Ascending aorta (tissue), 2 donors: ENCODE measurements at regions not wholly inside any gene's neighbourhood (a gene's known extent, or its start where the extent isn't known, plus 50 kb on each side); places are given as distances from the start of the nearest gene placed in this dataset.

Experiments
- DNase-seq, 2 donors: peaks; one replicate each; pipeline ENCODE4 v3.0.0-alpha.2; 2019; ENCODE audit warnings: low spot score in 2 of 2
- H3K27ac ChIP-seq, 2 donors: fragments of 200-600 bp; sonication (generic); one replicate each; pipeline ENCODE4 v1.5.1; 2016 to 2017; ENCODE audit warnings: mild to moderate bottlenecking in 1 of 2
- H3K27me3 ChIP-seq: fragments of 200-600 bp; sonication (generic); one replicate; pipeline ENCODE4 v1.5.1; 2017
- H3K36me3 ChIP-seq, 2 donors: fragments of 200-600 bp; sonication (generic); one replicate each; pipeline ENCODE4 v1.5.1; 2016
- H3K4me1 ChIP-seq, 2 donors: fragments of 200-600 bp; sonication (generic); one replicate each; pipeline ENCODE4 v1.5.1; 2016 to 2017; ENCODE audit warnings: mild to moderate bottlenecking in 1 of 2
- H3K4me3 ChIP-seq, 2 donors: fragments of 200-600 bp; sonication (generic); one replicate each; pipeline ENCODE4 v1.5.1; 2016 to 2017; ENCODE audit warnings: mild to moderate bottlenecking in 1 of 2
- H3K9me3 ChIP-seq, 2 donors: fragments of 200-600 bp; sonication (generic); one replicate each; pipeline ENCODE4 v1.5.1; 2016
- intact Hi-C: fragments of 100-400 bp; cut with DNase I; formaldehyde crosslinking; loops from one replicate; pipeline ENCODE4 v1.15.1; 2023
- TF ChIP-seq, protein P1 (sequence below), 3 experiments: fragments of 200-600 bp in 2 of 3; fragments of 450-650 bp in 1 of 3; sonication (generic) in 2 of 3; IDR thresholded peaks; one replicate each; pipeline ENCODE4 v1.5.1; 2016 to 2019; ENCODE audit warnings: antibody characterized with exemption in 3 of 3, mild to moderate bottlenecking in 1 of 3, moderate library complexity in 1 of 3

DNA sequence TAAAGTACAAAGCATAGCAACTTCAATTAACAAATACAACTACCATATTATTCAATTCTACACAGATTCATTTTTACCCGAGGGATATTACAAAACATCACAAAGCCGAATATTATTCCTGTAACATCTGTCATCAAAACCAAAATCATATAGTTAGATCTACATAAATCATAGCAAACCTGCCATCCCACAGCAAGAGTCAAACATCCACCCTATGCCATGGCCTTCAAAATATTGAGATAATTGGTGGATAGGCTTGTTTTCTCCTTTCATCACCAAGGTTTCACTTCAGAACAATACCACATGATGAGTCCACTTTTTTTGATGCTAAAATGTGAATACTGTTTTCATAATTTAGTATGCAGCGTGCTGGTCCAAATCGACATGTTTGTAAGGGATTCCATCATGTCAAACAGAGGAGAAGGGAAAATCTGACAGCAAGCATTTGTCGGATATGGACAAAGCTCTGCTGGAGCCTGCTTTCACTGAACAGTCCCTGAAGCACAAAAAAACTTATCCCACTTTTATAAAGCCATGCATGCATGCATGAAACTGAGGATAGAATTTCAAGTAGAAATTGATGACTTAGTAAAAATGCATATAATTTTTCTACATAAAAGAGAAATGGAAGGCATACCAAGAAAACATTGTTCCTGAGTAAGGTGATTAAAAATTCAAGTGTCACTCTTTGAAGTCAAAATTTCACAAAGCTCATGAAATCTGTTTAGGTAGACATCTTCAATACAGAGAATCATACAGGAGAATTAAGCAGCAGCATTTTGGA is 494.1 kb downstream of the HACE1 start:
- intact Hi-C loops = no loop called here
- TF ChIP-seq, protein P1, sequence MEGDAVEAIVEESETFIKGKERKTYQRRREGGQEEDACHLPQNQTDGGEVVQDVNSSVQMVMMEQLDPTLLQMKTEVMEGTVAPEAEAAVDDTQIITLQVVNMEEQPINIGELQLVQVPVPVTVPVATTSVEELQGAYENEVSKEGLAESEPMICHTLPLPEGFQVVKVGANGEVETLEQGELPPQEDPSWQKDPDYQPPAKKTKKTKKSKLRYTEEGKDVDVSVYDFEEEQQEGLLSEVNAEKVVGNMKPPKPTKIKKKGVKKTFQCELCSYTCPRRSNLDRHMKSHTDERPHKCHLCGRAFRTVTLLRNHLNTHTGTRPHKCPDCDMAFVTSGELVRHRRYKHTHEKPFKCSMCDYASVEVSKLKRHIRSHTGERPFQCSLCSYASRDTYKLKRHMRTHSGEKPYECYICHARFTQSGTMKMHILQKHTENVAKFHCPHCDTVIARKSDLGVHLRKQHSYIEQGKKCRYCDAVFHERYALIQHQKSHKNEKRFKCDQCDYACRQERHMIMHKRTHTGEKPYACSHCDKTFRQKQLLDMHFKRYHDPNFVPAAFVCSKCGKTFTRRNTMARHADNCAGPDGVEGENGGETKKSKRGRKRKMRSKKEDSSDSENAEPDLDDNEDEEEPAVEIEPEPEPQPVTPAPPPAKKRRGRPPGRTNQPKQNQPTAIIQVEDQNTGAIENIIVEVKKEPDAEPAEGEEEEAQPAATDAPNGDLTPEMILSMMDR (IDR thresholded peaks at IDR 0.05) = no peak
- no peaks in the 10 kb centered on the region for H3K36me3 ChIP-seq
- no peak overlapping the region for H3K4me3 ChIP-seq
- no peaks in the 10 kb centered on the region for H3K4me1 ChIP-seq
- no peaks in the 10 kb centered on the region for H3K9me3 ChIP-seq
- H3K27ac ChIP-seq = no peak overlapping the region
- no peaks in the 10 kb centered on the region for H3K27me3 ChIP-seq
- no peak for DNase-seq

DNA sequence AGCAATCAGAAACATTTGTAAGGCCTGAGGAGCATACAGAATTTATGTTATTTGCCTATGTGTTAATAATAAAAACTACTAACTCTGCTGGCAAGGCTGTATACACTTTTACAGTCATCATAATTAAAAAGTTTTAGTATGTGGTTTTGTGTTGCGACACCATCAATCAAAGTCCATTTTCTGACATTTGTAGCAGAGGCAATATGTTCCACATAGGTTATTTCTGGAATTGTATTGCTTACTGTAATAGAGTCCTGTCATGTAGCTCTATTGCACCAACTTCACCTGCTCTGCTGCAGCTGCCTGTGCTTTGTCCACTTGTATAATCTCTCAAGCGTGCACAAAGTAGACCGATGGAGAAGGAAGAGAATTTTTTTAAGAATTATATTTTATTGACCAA is 501.8 kb downstream of the HACE1 start:
- intact Hi-C loops = no loop called here
- no peaks in the 10 kb centered on the region for H3K36me3 ChIP-seq
- no peak overlapping the region for H3K4me3 ChIP-seq
- no peaks in the 10 kb centered on the region for H3K4me1 ChIP-seq
- no peak for DNase-seq
- H3K9me3 ChIP-seq = no peaks in the 10 kb centered on the region
- TF ChIP-seq, protein P1 (IDR thresholded peaks at IDR 0.05) = no peak
- no peak overlapping the region for H3K27ac ChIP-seq
- H3K27me3 ChIP-seq = no peaks in the 10 kb centered on the region

DNA sequence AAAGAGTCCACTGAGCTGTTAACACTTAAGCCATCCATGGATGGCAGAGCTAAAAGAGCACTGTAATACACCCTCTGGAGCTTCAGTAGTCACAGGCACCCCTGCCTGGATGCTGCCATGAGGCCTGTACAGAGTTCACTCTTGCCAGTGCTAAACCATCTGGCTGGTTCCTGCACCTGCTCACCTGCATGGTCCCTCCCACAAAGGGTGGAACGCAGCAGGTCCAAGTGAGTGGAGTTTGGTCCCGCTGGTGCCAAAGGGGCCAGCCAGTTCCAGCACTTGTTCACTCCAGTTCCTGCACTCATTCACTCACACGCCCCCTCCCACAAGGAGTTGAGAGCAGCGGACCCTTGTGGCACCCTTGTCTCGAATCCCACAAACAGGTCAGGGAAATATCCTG is 503.5 kb downstream of the HACE1 start:
- DNase-seq = no peak
- intact Hi-C loops = no loop called here
- TF ChIP-seq, protein P1 (IDR thresholded peaks at IDR 0.05) = no peak
- no peaks in the 10 kb centered on the region for H3K9me3 ChIP-seq
- no peaks in the 10 kb centered on the region for H3K27me3 ChIP-seq
- no peak overlapping the region for H3K27ac ChIP-seq
- no peak overlapping the region for H3K4me3 ChIP-seq
- H3K36me3 ChIP-seq = no peaks in the 10 kb centered on the region
- H3K4me1 ChIP-seq = no peaks in the 10 kb centered on the region

DNA sequence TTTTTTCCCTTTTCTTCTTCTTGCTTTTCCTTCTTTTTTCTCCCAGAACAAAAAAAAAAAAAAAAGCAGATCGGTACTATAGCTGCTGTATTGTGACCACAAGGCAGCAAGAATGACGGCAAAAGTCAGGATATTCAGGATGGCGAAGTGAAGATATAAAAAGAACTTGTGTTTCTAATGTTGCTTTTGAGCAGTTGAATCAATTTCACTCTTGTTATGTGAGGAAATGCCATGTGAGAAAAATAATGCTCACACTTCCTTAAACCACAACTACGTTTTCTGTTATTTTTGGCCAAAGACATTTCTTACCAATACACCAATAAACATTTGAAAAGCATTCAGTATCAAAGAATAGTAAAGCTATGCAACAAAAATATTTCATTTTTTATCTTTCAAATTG is 510.5 kb downstream of the HACE1 start:
- TF ChIP-seq, protein P1 (IDR thresholded peaks at IDR 0.05) = no peak
- intact Hi-C loops = no loop called here
- no peaks in the 10 kb centered on the region for H3K4me1 ChIP-seq
- no peak overlapping the region for H3K4me3 ChIP-seq
- no peaks in the 10 kb centered on the region for H3K36me3 ChIP-seq
- H3K9me3 ChIP-seq = no peaks in the 10 kb centered on the region
- DNase-seq = no peak
- H3K27me3 ChIP-seq = no peaks in the 10 kb centered on the region
- no peak overlapping the region for H3K27ac ChIP-seq

DNA sequence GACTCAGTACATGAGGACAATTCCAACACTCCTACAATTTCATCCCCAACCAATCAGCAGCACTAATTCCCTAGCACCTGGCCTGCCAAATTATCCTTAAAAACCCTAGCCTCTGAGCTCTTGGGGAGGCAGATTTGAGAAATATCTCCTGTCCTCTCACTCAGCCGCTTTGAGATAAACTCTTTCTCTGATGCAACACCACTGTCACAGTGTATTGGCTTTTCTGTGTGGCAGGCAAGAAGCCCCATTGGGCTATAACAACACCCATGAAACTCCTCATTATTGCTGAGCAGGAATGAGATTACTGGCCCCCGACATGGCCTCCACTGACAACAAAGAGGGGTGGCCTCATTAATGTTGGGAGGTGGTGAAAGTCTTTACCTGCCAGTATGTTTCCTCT is 515.5 kb downstream of the HACE1 start:
- intact Hi-C loops = no loop called here
- H3K9me3 ChIP-seq = no peaks in the 10 kb centered on the region
- no peaks in the 10 kb centered on the region for H3K27me3 ChIP-seq
- no peak overlapping the region for H3K4me3 ChIP-seq
- DNase-seq = no peak
- H3K36me3 ChIP-seq = no peaks in the 10 kb centered on the region
- no peaks in the 10 kb centered on the region for H3K4me1 ChIP-seq
- TF ChIP-seq, protein P1 (IDR thresholded peaks at IDR 0.05) = no peak
- H3K27ac ChIP-seq = no peak overlapping the region
